Renal pelvis (tissue), 1 donor: ENCODE measurements at regions not wholly inside any gene's neighbourhood (a gene's known extent, or its start where the extent isn't known, plus 50 kb on each side); places are given as distances from the start of the nearest gene placed in this dataset.

Source experiments
- DNase-seq: peaks from one replicate; pipeline ENCODE4 v3.0.0-alpha.2; 2013

DNA sequence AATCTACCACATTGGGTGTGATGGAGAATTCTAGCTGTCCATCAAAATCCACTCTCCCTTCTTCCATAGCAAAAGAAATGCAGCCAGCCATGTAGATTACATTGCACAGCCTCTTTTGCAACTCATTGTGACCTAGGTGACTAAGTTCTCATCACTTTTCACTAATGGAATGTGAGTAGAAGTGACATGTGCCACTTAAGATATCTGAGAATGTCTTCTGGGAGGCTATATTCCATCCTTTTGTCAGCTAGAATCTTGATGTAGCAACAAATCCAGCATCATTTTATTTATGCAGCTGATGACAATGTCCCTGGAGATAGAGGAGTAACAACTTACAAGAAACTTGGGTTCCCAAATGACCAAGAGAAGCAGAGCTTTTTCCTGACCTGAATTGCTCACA is 61.5 kb upstream of the API5 start:
- DNase-seq, result no peak

DNA sequence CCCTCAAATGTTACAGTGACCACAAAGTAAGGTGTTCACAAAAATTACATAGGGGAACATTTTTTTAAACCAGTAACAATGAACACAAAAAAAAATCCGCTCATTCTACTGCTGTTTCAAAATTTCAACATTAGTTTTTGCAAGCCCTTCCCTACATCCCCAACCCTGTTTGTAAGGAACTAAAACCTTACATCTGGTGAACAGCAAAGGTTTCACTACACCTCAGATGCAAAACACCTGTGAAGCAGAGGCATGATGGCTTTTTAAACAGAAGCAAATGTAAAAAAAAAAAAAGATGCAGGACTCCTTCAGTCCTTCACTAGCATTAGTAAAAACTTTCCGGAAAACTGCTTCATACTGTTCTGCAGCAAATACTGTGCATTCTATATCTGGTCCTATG is 50.0 kb upstream of the API5 start:
- no peak for DNase-seq
